ENCODE measurements at regions not wholly inside any gene's neighbourhood (a gene's known extent, or its start where the extent isn't known, plus 50 kb on each side); places are given as distances from the start of the nearest gene placed in this dataset.

GRCh38 chr14:34368115-34368970, 93.7 kb downstream of the SPTSSA start (continued):
- TF ChIP-seq ZBTB37 (CRISPR knock-in tag; IDR thresholded peaks at IDR 0.05), result no peak
- TF ChIP-seq SATB2 (CRISPR knock-in tag; IDR thresholded peaks at IDR 0.05), result 0 out of 2 replicates have a peak, but pooled peaks have one; percentile 66
- no peak for TF ChIP-seq ZNF382 (CRISPR knock-in tag; IDR thresholded peaks at IDR 0.05; ENCODE audit: borderline replicate concordance)
- TF ChIP-seq MXD1 (CRISPR knock-in tag; IDR thresholded peaks at IDR 0.05), result no peak
- no peak for TF ChIP-seq ZNF747 (CRISPR knock-in tag; IDR thresholded peaks at IDR 0.05; ENCODE audit: borderline replicate concordance)
- no peak for TF ChIP-seq ZNF317 (CRISPR knock-in tag; IDR thresholded peaks at IDR 0.05)
- TF ChIP-seq SIN3A (IDR thresholded peaks at IDR 0.05; ENCODE audit: borderline replicate concordance, low read depth, low read length), result no peak
- no peak for TF ChIP-seq ZFP1 (CRISPR knock-in tag; IDR thresholded peaks at IDR 0.05)
- peak; percentile 46 for TF ChIP-seq FOXP4 (CRISPR knock-in tag; IDR thresholded peaks at IDR 0.05)
- no peak for TF ChIP-seq MBNL3 (CRISPR knock-in tag; conservative IDR thresholded peaks at IDR 0.05)
- no peak for TF ChIP-seq ZNF513 (CRISPR knock-in tag; conservative IDR thresholded peaks at IDR 0.05)
- peak; percentile 82 for TF ChIP-seq GFI1 (CRISPR knock-in tag; IDR thresholded peaks at IDR 0.05; ENCODE audit: borderline replicate concordance)
- no peak for TF ChIP-seq YEATS4 (CRISPR knock-in tag; IDR thresholded peaks at IDR 0.05; ENCODE audit: borderline replicate concordance)
- no peak for TF ChIP-seq ZFP36 (IDR thresholded peaks at IDR 0.05; ENCODE audit: borderline replicate concordance, low read depth, low read length, partially characterized antibody)
- TF ChIP-seq KLF16 (CRISPR knock-in tag; IDR thresholded peaks at IDR 0.05), result peak in 1 of 2 experiments; percentile 88; a peak in 2 of 4 replicates
- TF ChIP-seq HMGXB3 (CRISPR knock-in tag; IDR thresholded peaks at IDR 0.05; ENCODE audit: borderline replicate concordance), result no peak
- no peak for TF ChIP-seq TAF15 (IDR thresholded peaks at IDR 0.05; ENCODE audit: low read depth, low read length, poor library complexity, severe bottlenecking)
- no peak for TF ChIP-seq GPN1 (CRISPR knock-in tag; IDR thresholded peaks at IDR 0.05; ENCODE audit: borderline replicate concordance)

Measured in HepG2 (cell line).